H1 (cell line): ENCODE measurements at regions not wholly inside any gene's neighbourhood (a gene's known extent, or its start where the extent isn't known, plus 50 kb on each side); places are given as distances from the start of the nearest gene placed in this dataset.

ENCODE experiments used
- CBX8 ChIP-seq: fragments of 300-800, 300-1000 bp; sonication (generic); IDR thresholded peaks from 2 replicates; pipeline ENCODE4 v1.7.1; 2016; ENCODE audit warnings: low read depth, low read length, borderline replicate concordance
- EP300 ChIP-seq, 2 experiments: IDR thresholded peaks; 1 replicate in 1 of 2; 2 replicates in 1 of 2; pipeline ENCODE4 v1.6.1; 2011 to 2012; ENCODE audit warnings: low read depth in 2 of 2, low read length in 2 of 2, mild to moderate bottlenecking in 2 of 2, borderline replicate concordance in 1 of 2, inconsistent platforms in 1 of 2, moderate library complexity in 1 of 2
- GTF2F1 ChIP-seq: IDR thresholded peaks from 2 replicates; pipeline ENCODE4 v1.6.1; 2012; ENCODE audit warnings: low read depth, low read length, improper control_type of control experiment, borderline replicate concordance
- HDAC2 ChIP-seq, 2 experiments: fragments of 300-600 bp in 1 of 2; sonication (generic) in 1 of 2; IDR thresholded peaks; 2 replicates each; pipeline ENCODE4 v1.6.1; 2011 to 2012; ENCODE audit warnings: low read depth in 2 of 2, low read length in 2 of 2, mild to moderate bottlenecking in 2 of 2, moderate library complexity in 2 of 2, borderline replicate concordance in 1 of 2, inconsistent platforms in 1 of 2
- JUN ChIP-seq: IDR thresholded peaks from 2 replicates; pipeline ENCODE4 v1.6.1; 2011; ENCODE audit warnings: low read depth, mild to moderate bottlenecking, improper control_type of control experiment, low read length
- POLR2AphosphoS5 ChIP-seq: IDR thresholded peaks from 2 replicates; pipeline ENCODE4 v1.6.1; 2011; ENCODE audit warnings: low read depth, low read length
- RFX5 ChIP-seq: IDR thresholded peaks from 2 replicates; pipeline ENCODE4 v1.6.1; 2011; ENCODE audit warnings: low read depth, low read length, improper control_type of control experiment, borderline replicate concordance
- SIX5 ChIP-seq: IDR thresholded peaks from 2 replicates; pipeline ENCODE4 v1.6.1; 2011; ENCODE audit warnings: mild to moderate bottlenecking, low read depth, low read length
- SP4 ChIP-seq: IDR thresholded peaks from 2 replicates; pipeline ENCODE4 v1.6.1; 2012; ENCODE audit warnings: low read length, inconsistent platforms
- SRF ChIP-seq: IDR thresholded peaks from 2 replicates; pipeline ENCODE4 v1.6.1; 2011; ENCODE audit warnings: mild to moderate bottlenecking, low read depth, low read length, moderate library complexity
- TAF1 ChIP-seq: IDR thresholded peaks from 2 replicates; pipeline ENCODE4 v1.6.1; 2011; ENCODE audit warnings: mild to moderate bottlenecking, low read depth, low read length
- TF ChIP-seq, protein P1 (sequence below): IDR thresholded peaks from 2 replicates; pipeline ENCODE4 v1.6.1; 2012; ENCODE audit warnings: inconsistent platforms
- TF ChIP-seq, protein P2 (sequence below), 3 experiments: IDR thresholded peaks; 1 replicate in 2 of 3; 2 replicates in 1 of 3; pipeline versions ENCODE4 v1.5.1 to v1.6.1; 2011; ENCODE audit warnings: low read length in 3 of 3, mild to moderate bottlenecking in 3 of 3, inconsistent platforms in 2 of 3, low read depth in 1 of 3, moderate library complexity in 1 of 3; ENCODE audit not compliant: insufficient read depth in 1 of 3; ENCODE audit errors: control extremely low read depth in 1 of 3

DNA sequence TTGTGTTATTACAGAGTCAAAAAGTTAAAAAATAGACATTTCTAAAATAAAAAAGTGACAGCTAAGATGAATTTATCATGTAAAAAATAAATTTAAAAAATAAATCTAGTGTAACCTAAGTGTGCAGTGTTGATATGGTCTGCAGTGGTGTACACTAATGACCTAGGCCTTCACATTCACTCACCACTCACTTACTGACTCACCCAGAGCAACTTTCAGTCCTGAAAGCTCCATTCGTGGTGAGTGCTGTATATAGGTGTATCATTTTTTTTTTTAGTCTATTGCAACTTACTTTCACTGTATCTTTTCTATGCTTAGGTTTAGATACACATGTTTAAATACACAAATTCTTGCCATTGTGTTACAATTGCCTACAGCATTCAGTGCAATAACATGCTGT lies 459.4 kb upstream of the ROBO1 start:
- TF ChIP-seq, protein P1, sequence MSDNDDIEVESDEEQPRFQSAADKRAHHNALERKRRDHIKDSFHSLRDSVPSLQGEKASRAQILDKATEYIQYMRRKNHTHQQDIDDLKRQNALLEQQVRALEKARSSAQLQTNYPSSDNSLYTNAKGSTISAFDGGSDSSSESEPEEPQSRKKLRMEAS, result no peak
- TF ChIP-seq SIX5 (no peak), JUN (no peak), TAF1 (no peak), POLR2AphosphoS5 (no peak), SRF (no peak), HDAC2 (IDR thresholded peaks at IDR 0.05; ENCODE audit: borderline replicate concordance in 1 of 2, low read depth in 2 of 2, low read length in 2 of 2) (no peak), RFX5 (no peak), GTF2F1 (no peak), SP4 (no peak), CBX8 (no peak), EP300 (IDR thresholded peaks at IDR 0.05; ENCODE audit: borderline replicate concordance in 1 of 2, low read depth in 2 of 2, low read length in 2 of 2) (no peak)
- TF ChIP-seq, protein P2, sequence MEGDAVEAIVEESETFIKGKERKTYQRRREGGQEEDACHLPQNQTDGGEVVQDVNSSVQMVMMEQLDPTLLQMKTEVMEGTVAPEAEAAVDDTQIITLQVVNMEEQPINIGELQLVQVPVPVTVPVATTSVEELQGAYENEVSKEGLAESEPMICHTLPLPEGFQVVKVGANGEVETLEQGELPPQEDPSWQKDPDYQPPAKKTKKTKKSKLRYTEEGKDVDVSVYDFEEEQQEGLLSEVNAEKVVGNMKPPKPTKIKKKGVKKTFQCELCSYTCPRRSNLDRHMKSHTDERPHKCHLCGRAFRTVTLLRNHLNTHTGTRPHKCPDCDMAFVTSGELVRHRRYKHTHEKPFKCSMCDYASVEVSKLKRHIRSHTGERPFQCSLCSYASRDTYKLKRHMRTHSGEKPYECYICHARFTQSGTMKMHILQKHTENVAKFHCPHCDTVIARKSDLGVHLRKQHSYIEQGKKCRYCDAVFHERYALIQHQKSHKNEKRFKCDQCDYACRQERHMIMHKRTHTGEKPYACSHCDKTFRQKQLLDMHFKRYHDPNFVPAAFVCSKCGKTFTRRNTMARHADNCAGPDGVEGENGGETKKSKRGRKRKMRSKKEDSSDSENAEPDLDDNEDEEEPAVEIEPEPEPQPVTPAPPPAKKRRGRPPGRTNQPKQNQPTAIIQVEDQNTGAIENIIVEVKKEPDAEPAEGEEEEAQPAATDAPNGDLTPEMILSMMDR (IDR thresholded peaks at IDR 0.05; ENCODE audit: control extremely low read depth in 1 of 3, insufficient read depth in 1 of 3, low read depth in 1 of 3, low read length in 3 of 3), result no peak
